ENCODE measurements at regions not wholly inside any gene's neighbourhood (a gene's known extent, or its start where the extent isn't known, plus 50 kb on each side); places are given as distances from the start of the nearest gene placed in this dataset.

GRCh38 chr1:96028071-96028470 lies 693.5 kb upstream of the PTBP2 start:
- H3K36me3 ChIP-seq = no peaks in the 10 kb centered on the region
- H3K9me3 ChIP-seq = peaks cover 0 to 7% (median 2%) of the 10 kb centered on the region in 4 donors
- WGBS, 2 donors = 94% methylated on average over 6 of the region's 7 CpGs; no CpG with 5 or more reads in 1 of the 2 donors
- no peak for ATAC-seq (ENCODE audit: low FRiP score in 2 of 2)
- H3K27ac ChIP-seq = no peak overlapping the region
- peak in 1 of 2 donors; percentile 36 for DNase-seq
- no peak overlapping the region for H3K4me3 ChIP-seq
- TF ChIP-seq, protein P1, sequence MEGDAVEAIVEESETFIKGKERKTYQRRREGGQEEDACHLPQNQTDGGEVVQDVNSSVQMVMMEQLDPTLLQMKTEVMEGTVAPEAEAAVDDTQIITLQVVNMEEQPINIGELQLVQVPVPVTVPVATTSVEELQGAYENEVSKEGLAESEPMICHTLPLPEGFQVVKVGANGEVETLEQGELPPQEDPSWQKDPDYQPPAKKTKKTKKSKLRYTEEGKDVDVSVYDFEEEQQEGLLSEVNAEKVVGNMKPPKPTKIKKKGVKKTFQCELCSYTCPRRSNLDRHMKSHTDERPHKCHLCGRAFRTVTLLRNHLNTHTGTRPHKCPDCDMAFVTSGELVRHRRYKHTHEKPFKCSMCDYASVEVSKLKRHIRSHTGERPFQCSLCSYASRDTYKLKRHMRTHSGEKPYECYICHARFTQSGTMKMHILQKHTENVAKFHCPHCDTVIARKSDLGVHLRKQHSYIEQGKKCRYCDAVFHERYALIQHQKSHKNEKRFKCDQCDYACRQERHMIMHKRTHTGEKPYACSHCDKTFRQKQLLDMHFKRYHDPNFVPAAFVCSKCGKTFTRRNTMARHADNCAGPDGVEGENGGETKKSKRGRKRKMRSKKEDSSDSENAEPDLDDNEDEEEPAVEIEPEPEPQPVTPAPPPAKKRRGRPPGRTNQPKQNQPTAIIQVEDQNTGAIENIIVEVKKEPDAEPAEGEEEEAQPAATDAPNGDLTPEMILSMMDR (IDR thresholded peaks at IDR 0.05) = no peak
- no peak for TF ChIP-seq EP300 (IDR thresholded peaks at IDR 0.05)
- TF ChIP-seq POLR2AphosphoS5 (IDR thresholded peaks at IDR 0.05) = no peak
- no peaks in the 10 kb centered on the region for H3K4me1 ChIP-seq
- no peaks in the 10 kb centered on the region for H3K27me3 ChIP-seq

DNA sequence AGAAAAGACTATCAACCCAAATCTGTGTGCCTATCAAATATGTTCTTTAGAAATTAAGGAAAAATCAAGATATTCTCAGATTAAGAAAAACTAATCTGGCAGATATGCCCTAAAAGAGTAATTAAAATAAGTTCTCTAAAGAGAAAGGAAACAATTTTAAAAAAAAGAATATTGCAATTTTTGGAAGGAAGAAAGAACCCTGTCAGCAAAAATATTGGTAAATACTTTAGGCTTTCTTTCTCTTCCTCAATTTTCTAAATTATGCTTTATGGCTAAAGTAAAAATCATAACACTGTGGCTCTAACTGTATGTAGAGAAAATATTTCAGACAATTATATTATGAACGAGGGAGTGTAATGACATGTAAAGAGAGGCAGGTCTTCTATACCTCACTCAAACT lies 691.3 kb upstream of the PTBP2 start:
- DNase-seq (no peak), ATAC-seq (ENCODE audit: low FRiP score in 2 of 2) (no peak)
- Histone ChIP-seq H3K9me3 (peaks cover 0 to 7% (median 2%) of the 10 kb centered on the region in 4 donors), H3K4me1 (no peaks in the 10 kb centered on the region), H3K27me3 (no peaks in the 10 kb centered on the region), H3K27ac (no peak overlapping the region), H3K4me3 (no peak overlapping the region), H3K36me3 (no peaks in the 10 kb centered on the region)
- TF ChIP-seq EP300 (IDR thresholded peaks at IDR 0.05) = no peak
- TF ChIP-seq POLR2AphosphoS5 (IDR thresholded peaks at IDR 0.05) = no peak
- TF ChIP-seq, protein P1 (IDR thresholded peaks at IDR 0.05) = no peak
- no peak for TF ChIP-seq POLR2A (IDR thresholded peaks at IDR 0.05)
- 88 to 90% methylated on average over 1 of the region's 1 CpG for WGBS, 2 donors

- TF ChIP-seq, protein P1 (IDR thresholded peaks at IDR 0.05) = no peak
- no peak for TF ChIP-seq POLR2AphosphoS5 (IDR thresholded peaks at IDR 0.05)
- no peak for TF ChIP-seq POLR2A (IDR thresholded peaks at IDR 0.05)
- Histone ChIP-seq H3K4me1 (no peaks in the 10 kb centered on the region), H3K27me3 (no peaks in the 10 kb centered on the region), H3K4me3 (no peak overlapping the region), H3K36me3 (no peaks in the 10 kb centered on the region), H3K27ac (no peak overlapping the region), H3K9me3 (peaks cover 0 to 2% (median under 1%) of the 10 kb centered on the region in 4 donors)
- no peak for ATAC-seq (ENCODE audit: low FRiP score in 2 of 2)
- WGBS, 2 donors = 40 to 45% methylated on average over 2 of the region's 2 CpGs
- no peak for DNase-seq
These were observed 687.6 kb upstream of the PTBP2 start for GRCh38 chr1:96034006-96034405.

DNA sequence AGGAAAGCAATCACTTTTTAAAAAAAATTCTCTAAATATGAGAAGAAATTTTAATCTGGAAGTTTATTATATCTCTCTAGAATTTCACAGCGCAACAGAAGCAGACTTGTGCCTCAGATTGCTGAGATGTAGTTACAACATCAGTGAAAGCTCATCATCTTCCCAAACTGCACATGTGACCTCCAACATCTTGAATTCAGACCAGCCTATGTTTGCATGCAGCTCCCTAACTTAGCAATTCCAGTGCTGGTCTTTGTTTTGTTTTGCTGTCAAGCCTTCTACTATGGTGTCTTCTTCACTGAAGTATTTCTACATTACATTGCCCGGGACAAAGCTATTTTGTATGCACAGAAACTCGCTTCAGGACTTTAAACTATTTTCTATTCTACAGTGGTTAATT lies 684.8 kb upstream of the PTBP2 start:
- Histone ChIP-seq H3K4me1 (no peaks in the 10 kb centered on the region), H3K36me3 (no peaks in the 10 kb centered on the region), H3K27me3 (no peaks in the 10 kb centered on the region), H3K4me3 (no peak overlapping the region), H3K27ac (no peak overlapping the region), H3K9me3 (no peaks in the 10 kb centered on the region)
- ATAC-seq (ENCODE audit: low FRiP score in 2 of 2) (no peak), DNase-seq (no peak)
- TF ChIP-seq EP300 (IDR thresholded peaks at IDR 0.05) = no peak
- TF ChIP-seq POLR2A (IDR thresholded peaks at IDR 0.05) = no peak
- no peak for TF ChIP-seq POLR2AphosphoS5 (IDR thresholded peaks at IDR 0.05)
- TF ChIP-seq, protein P1 (IDR thresholded peaks at IDR 0.05) = no peak
- 73 to 81% methylated on average over 3 of the region's 3 CpGs for WGBS, 2 donors

DNA sequence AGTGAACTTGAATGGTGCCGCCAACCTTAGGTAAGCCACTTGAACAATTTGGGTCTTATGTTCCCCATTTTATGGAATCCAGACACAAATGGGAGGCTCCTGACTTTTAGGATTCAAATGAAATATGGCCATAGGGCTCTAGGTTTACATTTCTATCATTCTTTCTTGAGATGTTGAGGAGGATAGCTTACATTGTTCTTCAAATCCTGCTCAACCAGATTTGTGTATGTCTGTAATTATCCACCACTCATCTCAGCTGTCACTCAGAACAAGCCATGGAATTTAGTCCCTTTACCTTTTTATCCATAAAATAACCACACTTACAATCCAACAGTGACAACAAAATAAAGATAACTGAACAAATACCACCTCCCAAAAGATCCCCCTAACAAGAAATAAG lies 682.9 kb upstream of the PTBP2 start:
- no peak for ATAC-seq (ENCODE audit: low FRiP score in 2 of 2)
- TF ChIP-seq POLR2A (IDR thresholded peaks at IDR 0.05) = no peak
- no peak for TF ChIP-seq POLR2AphosphoS5 (IDR thresholded peaks at IDR 0.05)
- TF ChIP-seq, protein P1 (IDR thresholded peaks at IDR 0.05) = no peak
- TF ChIP-seq EP300 (IDR thresholded peaks at IDR 0.05) = no peak
- no peaks in the 10 kb centered on the region for H3K9me3 ChIP-seq
- WGBS, 2 donors = 94 to 100% methylated on average over 1 of the region's 1 CpG
- H3K4me3 ChIP-seq = no peak overlapping the region
- DNase-seq = no peak
- H3K27ac ChIP-seq = no peak overlapping the region
- no peaks in the 10 kb centered on the region for H3K4me1 ChIP-seq
- H3K36me3 ChIP-seq = no peaks in the 10 kb centered on the region
- no peaks in the 10 kb centered on the region for H3K27me3 ChIP-seq

All from upper lobe of left lung (tissue), 6 donors.